GM18868 (cell line): ENCODE measurements at regions not wholly inside any gene's neighbourhood (a gene's known extent, or its start where the extent isn't known, plus 50 kb on each side); places are given as distances from the start of the nearest gene placed in this dataset.

Source experiments
- ATAC-seq: cut with Tn5 transposase; IDR thresholded peaks from one replicate; pipeline ENCODE4 v1.9.1; 2021; ENCODE audit warnings: mild to moderate bottlenecking, moderate library complexity; ENCODE audit not compliant: unreplicated experiment

DNA sequence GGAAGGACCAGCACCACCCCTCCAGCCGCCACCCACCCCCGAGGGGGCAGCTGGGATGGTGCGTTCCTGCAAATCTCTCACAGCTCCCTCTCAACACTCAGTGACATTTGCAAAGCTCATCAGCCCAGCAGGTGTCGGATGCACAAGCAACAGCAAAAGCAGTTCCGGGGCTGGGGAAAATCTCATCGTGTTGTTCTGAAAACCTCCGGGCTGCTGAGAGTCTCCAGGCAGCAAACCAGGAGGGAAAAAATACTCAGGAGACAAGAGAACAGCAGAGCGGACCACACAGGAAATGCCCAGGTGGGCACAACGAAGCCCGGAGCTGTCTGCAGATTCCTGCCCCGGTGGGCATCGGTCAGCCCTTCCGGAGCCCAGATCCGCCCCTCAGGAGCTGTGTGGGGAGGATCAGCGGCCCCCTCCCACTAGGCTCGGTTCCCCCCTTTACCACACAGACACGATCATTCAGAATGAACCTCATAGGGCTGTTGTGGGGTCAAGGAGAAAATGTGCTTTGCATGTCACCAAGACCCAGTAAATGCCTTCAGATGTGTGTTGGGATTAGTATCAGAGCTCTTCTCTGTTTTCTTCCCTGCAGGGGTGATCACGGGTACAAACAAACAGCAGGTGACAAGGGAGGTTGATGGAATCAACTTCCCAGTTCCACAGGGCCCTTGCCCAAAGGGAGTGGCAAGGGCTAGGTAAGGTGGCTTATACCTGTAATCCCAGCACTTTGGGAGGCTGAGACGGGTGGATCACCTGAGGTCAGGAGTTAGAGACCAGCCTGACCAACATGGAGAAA is 127.0 kb upstream of the TIAM1 start:
- no peak for ATAC-seq

DNA sequence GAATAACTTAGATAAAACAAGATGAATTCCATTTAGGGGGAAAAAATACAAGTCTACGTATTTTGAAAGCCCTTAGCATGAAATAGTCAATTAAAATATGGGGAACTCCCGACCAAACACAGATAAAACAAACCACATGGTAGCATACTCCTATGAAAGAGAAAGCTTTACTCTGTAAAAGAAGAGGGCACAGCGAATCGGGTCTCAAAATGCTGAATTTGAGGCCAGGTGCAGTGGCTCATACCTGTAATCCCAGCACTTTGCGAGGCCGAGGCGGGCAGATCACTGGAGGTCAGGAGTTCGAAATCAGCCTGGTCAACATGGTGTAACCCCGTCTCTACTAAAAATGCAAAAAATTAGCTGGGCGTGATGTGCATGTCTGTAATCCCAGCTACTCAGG is 116.9 kb upstream of the TIAM1 start:
- no peak for ATAC-seq

DNA sequence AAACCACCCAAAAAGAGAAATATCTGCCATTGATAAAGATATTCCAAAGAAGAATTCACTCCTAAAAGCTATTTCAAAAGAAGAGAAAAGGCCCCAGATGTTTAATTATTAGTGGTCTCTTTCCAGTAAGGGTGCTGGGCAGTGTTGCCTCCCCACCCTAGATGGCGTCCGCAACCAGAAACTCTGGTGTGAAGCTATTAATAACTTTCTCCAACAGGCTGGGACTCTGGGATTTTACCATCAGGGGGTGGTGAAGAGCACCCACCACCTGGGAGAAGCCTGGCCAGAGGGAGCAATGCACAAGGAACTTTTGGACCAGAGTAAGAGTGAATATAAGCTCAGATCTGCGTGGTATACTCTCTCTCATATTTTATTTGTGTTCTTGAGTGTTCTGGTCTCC is 115.4 kb upstream of the TIAM1 start:
- ATAC-seq = no peak

DNA sequence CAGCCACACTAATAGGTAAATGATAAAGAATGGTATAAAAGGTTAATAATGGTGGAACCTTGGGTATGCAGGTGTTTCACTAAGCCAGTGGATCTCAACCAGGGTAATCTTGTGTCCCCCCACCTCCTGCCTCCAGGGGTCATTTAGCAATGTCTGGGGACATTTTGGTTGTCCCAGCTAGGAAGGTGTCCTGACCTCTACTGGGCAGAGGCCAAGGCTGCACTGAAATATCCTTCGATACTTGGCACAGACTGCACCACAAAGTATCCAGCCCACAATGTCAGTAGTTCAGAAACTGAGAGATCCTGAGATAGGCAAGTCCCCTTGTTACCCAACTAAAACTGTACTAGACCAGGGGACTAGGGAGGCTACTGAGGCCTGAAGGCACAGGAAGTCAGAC is 113.6 kb upstream of the TIAM1 start:
- ATAC-seq = no peak

DNA sequence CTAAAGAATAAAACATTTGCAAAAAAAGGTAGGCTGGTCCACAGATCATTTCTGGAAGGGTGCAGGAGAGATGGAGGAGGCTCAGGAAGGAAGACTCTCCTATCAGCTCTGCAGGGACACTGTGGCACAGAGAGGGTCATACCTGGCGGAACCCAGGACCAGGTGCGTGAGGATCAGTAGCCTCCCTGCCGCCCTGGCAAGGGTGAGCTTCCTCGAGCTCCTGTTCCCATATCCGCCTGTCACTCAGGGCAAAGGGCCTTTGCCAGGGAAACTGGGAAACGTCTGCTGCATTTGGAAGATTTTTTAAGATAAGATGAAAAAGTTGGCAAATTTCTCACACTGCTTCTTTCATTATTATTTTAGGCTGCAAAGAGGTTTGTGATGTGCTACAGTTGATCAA is 112.1 kb upstream of the TIAM1 start:
- ATAC-seq = no peak

DNA sequence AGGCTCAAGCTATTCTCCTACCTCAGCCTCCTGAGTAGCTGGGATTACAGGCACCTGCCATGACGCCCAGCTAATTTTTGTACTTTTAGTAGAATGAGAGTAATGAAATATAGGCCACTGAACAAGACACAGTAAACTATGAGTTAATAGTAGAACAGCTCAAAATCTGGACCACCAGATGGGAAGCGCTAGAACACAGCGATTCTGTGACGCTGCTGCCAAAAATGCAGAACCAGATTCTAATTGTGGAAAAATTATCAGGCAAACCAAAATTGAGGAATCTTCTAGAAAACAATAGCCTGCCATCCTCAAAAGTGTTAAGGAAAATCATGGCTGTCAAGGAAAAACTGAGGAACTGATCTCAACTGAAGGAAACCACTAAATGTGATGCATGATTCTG is 111.4 kb upstream of the TIAM1 start:
- no peak for ATAC-seq

DNA sequence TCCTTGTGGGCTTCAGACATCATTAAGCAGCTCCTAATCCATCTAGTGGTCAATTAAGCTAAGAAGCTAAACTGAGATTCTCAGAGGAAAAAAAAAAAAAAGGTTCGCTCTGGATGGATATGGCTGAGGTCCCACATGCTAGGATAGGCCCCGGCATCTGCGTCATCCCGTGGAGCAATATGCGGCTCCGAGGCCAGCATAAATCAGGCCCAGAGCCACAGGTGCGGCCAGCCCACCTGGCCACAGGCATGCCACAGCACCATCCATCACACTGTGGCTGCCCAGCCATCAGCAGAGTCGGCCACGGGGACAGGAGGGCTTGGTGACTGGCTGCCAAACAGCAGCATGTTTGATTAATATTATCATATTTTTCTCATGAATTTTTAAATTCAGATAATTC is 106.9 kb upstream of the TIAM1 start:
- ATAC-seq = no peak

DNA sequence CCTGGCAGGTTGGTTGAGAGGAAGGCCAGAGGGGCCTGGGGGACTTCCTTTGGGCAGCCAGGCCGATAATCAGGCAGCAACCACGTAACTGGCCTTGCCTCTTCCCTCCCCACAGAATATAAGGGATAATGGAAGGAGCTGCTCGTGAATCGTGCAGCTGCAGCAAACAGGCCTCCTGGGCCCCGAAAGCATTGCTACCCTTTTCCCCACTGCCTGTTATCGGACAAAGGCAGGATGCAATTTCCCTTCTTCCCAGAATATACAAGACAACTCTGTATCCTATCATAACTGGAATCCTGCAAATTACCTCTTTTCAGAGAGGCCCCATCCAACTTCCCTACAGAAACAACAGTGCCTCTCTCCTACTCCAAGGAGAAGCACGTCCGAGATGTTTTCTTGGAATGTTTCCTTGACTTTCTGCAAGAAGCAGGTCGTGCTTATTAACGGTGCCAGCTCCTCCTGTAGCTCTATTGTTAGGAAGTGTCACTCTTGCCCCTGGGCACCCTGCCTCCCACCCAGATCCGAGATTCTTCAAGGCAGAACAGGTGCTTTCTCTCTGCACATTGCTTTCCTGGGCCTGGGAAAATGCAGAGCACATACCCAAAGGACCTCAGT is 106.0 kb upstream of the TIAM1 start:
- ATAC-seq = no peak

DNA sequence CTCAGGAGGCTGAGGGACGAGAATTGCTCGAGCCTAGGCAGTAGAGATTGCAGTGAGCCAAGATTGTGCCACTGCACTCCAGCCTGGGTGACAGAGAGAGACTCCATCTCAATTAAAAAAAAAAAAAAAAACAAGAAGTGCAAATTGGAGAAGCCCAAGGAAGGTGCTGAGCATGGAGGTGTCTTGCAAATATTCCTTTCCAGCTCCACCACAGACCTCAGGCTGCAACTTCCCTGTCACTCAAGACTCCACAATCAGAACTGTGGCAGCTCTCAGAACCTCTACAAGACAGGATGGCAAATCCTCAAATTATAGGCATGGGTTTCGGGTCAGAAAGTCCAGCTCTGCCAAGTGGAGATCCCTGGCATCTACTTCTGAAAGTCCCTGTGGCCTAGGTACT is 104.4 kb upstream of the TIAM1 start:
- no peak for ATAC-seq

DNA sequence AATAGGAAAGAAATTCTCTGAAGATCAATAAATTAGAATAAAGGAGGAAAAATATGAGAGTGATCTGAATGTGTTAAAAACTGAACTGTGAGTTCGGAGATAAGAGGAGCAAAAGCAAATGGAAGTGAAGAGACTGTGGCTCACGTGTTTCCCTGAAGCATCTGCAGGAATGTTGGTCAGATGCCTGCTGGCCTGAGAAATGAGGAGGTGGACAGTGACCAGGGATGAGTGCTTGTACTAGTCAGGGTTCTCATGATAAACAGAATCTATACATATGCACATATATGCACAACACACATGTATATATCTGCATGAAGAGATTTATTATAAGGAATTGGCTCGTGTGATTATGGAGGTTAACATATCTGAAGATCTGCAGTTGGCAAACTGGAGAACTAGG is 103.4 kb upstream of the TIAM1 start:
- no peak for ATAC-seq

DNA sequence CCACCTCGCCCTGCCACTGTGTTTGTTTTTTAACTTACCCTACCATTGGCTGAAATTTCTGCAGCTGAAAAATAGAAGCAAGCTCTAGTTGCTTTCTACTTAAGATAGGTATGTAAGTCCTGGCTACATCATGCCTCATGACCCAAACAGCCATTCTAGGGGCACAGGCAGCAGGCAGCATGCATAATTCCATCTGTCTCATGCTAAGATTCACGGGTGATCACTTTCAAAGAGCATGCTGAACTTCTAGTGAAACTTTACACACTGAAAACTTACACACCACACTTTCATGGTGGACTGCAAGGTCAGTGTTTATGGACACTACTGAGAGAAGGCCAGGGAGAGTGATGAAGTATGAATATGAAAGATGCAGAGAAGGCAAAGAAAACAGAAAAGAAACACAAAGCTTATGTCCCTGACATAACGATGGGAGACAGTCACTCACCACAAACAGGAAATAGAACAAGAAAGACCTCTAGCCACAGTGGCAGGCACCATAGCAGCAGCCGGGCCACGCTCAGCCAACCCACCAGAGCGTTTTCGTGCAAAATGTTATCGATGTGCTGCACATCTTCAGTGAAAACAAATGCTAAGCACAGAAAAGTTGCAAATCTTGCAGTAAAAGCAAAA is 102.3 kb upstream of the TIAM1 start:
- ATAC-seq = peak; percentile 75

DNA sequence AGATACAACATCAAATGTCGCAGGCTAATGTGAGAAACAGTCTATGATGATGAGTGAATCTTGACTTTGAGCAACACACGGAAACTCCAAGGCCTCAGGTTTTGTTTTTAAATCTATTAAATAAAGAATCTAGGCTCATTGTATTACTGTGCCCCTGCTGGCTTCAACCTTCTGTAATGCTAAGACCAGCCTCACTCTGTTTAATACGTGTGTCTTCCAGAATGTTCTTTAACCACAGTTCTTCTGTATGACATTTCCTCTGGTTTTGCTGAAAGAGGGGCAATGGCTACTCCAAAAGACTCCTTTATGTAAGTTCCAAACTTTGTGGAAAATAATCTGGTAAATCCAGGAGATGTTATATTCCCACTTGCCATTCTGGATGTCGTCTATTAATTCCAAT is 101.1 kb upstream of the TIAM1 start:
- ATAC-seq = no peak

DNA sequence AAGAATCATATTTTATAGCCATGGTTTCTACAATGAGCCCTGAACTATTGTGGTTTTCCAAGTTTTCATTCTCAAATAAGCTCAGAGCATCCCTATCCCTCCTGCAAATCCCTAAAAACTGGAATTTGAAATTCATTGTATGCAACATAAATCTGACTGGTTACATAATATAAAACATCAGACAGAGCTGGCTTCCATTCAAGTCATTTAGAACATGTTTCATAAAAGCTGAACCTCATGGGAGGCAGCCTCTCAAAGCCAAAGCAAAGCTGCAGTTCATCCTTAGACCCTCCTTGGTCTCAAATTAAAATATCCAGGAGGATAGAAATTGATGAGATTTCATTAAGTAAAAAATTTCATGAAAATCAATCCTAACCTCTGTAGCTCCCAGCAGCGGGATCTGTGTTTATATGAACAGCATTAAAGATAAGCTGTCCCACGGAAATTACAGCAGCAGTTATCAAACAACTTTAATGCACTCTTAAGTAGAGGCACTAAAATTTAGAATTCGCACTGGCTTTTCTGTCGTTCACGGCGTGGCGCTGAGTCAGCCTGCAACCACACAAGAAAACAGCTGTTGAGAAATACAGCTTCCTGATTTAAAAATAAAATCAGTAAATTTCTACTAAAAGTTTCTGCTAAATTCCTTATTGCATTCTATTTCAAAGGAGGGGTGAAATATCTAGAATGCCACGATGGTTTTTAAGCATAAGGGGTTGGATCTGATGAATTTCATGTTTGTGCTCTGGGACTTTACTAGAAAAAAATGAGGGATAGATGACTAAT is 99.9 kb upstream of the TIAM1 start:
- no peak for ATAC-seq

DNA sequence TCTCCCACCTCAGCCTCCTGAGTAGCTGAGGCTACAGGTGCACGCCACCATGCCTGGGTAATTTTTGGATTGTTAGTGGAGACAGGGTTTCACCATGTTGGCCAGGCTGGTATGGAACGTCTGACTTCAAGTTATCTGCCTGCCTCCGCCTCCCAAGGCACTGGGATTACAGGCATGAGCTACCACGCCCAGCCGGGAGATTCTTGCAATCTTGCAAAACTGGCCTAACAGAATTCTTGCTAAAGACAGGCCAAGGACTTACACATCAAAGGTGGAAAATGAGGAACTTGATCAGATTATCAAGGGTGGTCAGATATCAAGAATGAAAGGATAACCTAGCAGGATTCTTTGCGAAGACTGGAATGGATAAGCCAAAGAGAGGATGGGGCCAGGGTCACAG is 98.3 kb upstream of the TIAM1 start:
- ATAC-seq = no peak

DNA sequence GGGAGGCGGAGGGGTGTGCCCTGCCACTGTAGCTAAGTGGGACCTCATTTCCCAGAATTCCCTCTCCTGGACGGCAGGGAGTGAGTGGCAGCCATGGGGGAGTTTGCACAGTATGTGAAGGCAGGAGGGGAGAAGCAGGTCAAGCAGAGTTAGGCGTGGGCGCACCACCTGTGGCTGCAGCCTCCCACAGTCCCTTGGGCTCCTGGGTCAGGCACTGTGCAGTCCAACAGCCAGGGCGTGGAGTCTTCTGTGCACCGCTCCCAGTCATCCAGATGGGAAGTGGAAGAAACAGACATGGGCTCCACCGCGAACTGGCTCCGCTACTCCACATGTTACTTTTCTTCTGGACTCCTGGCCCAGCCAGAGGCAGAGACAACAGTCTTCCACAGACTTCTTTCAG is 85.4 kb upstream of the TIAM1 start:
- no peak for ATAC-seq

DNA sequence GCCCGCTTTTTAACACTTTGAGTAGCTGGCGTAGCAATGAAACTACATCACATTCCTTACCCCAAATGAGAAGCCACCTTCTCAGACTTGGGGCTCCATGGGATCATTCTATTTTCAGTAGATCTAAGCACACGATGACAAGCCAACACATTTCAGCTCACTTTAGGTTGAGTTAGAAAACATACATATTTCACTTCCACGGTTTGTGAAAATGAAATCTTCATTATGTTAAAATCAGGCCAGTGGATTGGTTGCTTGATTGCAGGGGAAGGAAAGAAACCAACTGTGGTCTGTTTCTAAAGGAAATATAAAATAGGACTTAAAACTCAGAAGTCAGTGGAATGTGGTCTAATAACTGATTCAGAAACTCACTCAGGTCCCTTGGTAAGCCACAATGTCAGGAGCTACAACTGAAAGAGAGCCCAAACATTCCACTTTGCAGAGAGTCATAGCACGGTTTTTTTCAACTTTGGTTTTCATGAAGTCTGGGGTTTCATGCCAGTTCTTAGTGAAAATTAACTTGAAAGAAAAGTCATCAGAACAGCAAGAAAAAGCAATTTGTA is 82.3 kb upstream of the TIAM1 start:
- no peak for ATAC-seq

DNA sequence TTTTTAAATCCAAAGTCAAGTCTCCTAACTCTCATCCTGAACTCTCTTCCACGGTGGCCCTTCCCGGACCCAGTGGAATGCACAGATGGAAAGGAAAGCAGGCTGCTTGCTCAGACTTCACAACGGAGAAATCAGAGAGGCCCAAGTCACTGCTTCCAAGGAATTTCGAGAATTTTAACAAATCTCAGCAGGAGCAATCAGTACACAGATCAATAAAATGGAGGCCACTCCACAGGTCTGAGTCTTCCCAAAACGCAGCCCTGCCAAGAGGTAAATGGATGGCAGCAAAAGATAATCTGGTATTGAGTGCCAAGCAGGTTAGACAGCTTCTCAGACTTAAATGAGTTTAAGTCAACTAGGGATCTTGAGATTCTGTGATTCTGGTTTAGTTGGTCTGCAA is 81.1 kb upstream of the TIAM1 start:
- no peak for ATAC-seq

DNA sequence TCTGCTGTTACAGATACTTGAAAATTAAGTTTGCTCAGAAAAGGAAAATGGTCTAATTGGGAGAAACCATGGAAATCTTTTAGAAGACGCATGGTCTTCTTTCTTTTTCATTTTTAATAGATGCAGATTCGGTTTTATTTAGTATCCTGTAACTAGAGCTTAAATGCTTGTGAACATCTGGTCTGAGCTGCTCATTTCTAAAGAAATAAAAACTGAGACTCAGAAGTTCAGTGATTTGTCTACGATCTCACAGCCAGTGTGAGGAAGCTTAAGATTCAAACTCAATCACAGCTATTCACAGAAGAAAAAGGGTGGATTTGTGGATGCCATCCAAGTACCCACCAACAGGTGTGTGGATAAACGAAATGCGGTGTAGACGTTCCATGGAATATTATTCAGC is 80.0 kb upstream of the TIAM1 start:
- ATAC-seq = no peak

DNA sequence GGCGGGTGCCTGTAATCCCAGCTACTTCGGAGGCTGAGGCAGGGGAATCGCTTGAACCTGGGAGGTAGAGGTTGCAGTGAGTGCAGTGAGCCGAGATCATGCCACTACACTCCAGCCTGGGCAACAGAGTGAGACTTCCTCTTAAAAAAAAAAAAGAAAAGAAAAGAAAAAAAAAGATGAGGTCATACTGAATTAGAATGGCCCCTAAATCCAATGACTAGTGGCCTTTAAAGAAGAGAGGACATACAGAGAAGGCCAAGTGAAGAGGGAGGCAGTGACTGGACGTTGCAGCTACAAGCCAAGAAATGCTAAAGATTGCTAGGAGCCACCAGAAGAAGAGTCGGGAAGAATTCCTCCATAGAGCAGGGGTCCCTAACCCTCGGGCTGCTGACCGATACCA is 76.9 kb upstream of the TIAM1 start:
- ATAC-seq = no peak

DNA sequence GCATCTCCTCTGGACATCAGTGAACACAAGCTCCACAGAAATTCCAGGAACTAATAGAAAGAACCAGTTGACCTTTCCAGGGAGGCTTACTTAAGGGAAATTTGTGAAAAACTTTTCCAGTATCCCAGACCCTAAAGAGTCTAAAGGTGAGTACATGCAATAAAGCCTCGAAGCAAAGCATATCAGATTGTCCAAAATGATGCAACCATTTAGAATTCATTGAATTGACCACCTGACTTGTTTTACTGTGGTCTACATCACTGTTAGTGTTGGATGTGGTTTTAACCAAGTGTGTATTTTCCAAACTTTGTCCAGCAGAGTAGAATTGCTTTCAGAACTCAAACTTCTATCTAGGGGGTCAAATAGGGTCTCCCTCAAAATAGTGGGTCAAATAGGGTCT is 76.3 kb upstream of the TIAM1 start:
- ATAC-seq = no peak

DNA sequence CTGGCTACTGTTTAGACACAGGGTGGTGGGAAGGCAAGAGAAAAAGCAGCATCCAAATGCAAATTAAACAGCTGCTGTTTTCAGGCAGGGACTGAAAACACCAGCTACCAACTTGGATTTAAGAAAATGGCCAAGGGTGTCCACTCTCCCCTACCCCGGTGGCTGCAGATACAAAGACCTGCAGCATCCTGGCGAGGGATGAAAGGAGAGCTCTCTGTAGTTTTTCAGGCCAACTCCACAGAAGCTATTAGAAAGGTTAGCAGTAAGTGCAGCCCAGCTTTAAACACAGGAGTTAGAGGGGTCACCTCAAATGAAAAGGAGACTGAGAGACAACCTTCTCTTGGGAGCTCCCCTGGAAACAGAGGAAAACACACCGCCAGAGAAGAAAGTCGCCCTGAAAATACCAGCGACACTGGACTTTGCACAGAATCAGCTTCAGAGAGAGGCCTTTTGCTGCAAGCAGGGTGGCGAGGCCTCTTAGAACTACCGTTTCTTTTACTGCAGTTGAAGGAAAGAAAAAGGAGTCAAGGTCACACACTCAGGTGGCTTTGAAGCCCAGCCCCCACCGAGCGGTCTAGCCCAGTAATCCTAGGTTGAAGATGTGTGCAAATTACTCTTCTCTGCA is 74.4 kb upstream of the TIAM1 start:
- ATAC-seq = no peak
